Fibroblast of skin of left biceps (primary cell): ENCODE measurements at regions not wholly inside any gene's neighbourhood (a gene's known extent, or its start where the extent isn't known, plus 50 kb on each side); places are given as distances from the start of the nearest gene placed in this dataset.
"Not testable (repeated sequence)": the region's sequence is repeated elsewhere in the genome, so short reads cannot be mapped to it uniquely, and the experiment has no call there.

ENCODE experiments used
- DNase-seq, 2 experiments: peaks; one replicate each; pipeline ENCODE4 v3.0.0-alpha.2; 2013; ENCODE audit warnings: low read depth in 2 of 2

DNA sequence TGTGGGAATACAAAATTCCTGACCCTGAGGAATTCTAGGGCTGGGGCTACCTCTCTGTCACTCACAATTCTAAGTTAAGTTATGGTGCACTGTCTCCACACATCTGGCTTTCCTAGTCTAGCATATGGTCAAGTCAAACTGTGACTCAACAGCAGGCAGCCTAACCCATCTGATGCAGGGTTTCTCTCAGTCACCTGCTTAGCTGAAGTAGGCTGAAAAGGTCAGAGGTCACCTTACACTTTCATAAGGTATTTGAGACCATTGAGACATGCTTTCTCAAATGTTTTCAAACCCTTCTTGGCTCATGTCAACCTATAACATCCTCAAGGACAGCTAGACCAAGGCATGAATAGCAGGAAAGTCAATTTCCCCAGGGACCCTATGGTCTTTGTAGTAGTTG, 196.5 kb upstream of the STK26 start:
- DNase-seq, result no peak

- no peak for DNase-seq
Measured at GRCh38 chrX:131827935-131828334, 195.2 kb upstream of the STK26 start.

- DNase-seq, result no peak
Measured at GRCh38 chrX:131828482-131828881, 194.6 kb upstream of the STK26 start.

DNA sequence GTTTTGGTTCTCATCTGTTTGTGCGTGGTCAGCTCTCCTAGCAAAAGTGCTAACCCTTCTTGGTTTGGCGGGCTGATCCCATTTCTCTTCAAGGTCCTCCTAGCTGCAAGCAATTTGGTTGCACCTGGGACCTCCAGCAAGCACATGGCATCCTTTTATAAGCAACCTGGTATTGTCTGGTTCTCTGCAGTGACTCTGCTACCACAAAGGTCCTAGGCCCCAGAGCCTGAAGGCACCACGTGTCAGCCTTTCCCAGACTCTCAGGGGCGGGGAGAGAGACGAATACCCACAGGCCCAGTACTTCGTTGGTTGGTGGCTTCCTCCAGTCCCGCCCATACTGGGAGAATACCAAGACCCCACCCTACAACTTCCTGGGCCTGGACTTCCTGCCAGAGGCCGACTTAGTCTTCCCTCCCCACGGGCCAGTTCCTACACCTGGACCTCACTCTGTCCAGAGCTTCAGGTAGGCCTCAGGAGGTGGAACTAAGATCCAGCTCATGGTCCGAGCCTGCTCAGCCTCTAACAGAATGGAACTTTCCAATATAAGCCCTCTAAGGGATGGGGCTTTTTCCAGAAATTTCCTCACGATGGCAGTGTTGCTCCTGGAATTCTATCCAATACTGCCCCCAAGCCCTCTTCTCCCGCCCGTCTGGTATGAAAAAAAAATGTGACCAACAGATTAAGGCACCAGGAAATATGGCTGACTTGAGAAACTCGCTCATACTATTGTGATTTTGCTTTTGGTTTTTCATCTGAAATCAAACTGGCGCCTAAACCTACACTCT, 192.5 kb upstream of the STK26 start:
- no peak for DNase-seq

DNA sequence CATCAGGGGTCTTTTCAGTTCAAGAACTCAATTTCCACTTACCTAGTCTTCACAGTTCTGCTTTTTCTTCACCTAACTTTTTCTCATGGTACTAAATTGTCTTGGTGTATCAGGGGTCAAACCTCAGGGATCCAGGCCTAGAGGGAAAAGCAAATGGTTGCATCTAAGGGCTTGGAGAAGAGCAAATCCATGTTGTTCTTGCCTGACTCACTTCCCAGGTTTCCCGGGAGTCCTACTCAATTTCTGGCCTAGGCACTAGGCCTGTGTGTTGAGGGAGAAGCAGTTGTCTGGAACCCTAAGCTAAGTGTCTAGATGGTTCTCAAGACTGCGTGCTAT, 191.9 kb upstream of the STK26 start:
- DNase-seq, result no peak

- DNase-seq, result no peak
Measured at GRCh38 chrX:131836161-131836560, 186.9 kb upstream of the STK26 start.

DNA sequence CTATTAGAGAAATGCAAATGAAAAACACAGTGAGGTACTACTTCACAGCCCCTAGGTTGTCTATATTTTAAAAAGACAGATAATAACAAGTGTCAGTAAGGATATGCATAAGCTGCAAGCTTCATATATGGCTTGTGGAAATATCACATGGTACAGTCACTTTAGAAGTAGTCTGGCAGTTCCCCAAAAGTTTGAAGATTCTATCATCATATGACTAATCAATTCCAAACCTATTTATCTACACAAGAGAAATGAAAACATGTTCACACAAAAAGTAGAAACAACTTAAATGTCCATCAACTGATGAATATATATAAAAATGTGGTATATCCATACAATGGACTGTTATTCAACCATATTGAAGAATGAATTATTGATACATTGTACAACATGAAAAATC, 185.8 kb upstream of the STK26 start:
- no peak for DNase-seq

DNA sequence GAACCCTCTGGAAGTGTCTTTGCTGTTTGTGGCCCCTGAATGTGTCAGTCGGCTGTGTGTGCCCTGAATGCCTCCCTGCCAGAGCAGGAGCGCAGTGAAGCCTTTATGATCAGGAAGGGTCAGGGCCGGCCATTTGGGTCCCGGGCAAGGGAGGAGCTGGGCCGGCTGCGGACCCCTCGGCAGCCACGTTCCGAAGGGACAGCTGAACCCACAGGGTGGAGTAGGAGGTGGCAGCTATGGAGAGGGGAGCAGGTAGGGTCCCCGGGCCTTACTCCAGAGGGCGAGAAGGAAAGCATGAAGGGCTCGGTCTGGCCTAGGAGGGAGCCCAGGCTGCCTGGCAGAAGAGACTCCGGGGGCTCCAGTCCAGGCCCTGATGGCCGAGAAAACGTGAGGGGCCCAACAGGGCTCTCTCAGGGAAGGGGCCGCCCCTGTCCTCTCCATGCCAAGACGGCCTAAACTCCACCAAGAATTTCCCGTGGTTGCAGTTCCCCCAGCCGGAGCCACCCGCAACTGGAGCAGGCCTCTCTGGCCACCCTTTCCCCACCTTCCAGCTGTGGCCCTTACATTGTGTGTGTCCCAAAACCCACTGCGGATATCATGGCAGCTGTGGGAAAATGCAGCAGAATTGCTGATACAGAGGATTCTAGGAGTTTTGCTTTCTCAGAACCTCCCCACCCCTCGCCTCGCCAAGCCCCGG, 182.2 kb upstream of the STK26 start:
- DNase-seq, result no peak

- no peak for DNase-seq
Measured at GRCh38 chrX:131841496-131842437, 181.3 kb upstream of the STK26 start.

DNA sequence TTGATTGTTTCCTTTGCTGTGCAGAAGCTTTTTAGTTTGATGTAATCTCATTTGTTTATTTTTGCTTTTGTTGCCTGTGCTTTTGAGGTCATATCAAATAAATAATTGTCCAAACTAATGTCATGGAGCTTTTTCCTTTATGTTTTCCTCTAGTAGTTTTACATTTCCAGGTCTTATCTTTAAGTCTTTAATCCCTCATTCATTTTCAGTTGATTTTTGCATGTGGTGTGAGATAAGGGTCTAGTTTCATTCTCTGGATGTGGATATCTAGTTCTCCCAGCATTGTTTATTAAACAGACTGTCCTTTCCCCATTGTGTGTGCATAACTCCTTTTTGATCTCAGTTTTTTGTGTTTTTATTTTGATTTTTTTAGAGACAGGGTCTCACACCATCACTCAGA, 179.1 kb upstream of the STK26 start:
- no peak for DNase-seq

GRCh38 chrX:131845201-131845600, 177.9 kb upstream of the STK26 start:
- DNase-seq, result no peak

DNA sequence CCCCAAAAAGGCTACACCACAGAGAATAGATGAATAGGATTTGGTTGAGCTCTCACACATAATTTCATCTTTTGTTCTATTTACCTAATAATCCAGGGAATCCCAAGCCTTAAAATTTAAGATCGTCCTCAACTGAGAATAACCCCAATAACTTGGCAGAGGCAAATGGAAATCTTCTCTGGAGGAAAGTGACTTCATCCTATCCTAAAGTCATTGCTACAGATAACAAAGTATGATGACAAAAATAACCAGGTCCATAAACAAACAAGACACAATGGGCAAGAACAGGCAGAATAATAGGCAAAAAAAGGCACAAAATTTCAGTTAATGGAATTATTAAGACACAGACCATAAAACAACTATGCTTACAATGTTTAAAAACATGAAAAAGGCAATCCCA, 177.3 kb upstream of the STK26 start:
- DNase-seq, result no peak

DNA sequence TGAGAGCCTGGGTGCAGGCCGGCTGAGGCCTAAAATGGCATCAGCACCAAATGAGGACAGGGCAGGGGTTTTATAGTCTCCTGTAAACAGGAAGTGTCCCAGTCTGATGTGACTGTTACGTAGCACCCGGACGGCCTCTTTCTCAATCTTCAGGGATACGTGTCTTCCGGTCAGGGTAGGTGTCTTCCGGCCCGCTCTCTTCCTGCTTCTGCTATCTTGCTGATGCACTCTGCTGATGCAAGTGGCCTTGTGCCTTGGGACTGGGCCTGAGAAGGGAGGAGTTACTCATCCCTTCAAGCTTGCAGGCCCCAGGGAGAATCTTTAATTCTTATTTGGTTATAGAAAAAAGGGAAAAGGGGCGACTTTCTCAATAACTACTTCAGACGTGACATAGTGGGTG, 172.1 kb upstream of the STK26 start:
- DNase-seq, result not testable (repeated sequence)

- no peak for DNase-seq
Measured at GRCh38 chrX:131853440-131853839, 169.7 kb upstream of the STK26 start.

GRCh38 chrX:131854581-131854980, 168.5 kb upstream of the STK26 start:
- DNase-seq, result no peak

- DNase-seq, result no peak
Measured at GRCh38 chrX:131861088-131861787, 161.9 kb upstream of the STK26 start.

GRCh38 chrX:131862321-131862720, 160.8 kb upstream of the STK26 start:
- DNase-seq, result no peak

- DNase-seq, result no peak
Measured at GRCh38 chrX:131869182-131869581, 153.9 kb upstream of the STK26 start.

DNA sequence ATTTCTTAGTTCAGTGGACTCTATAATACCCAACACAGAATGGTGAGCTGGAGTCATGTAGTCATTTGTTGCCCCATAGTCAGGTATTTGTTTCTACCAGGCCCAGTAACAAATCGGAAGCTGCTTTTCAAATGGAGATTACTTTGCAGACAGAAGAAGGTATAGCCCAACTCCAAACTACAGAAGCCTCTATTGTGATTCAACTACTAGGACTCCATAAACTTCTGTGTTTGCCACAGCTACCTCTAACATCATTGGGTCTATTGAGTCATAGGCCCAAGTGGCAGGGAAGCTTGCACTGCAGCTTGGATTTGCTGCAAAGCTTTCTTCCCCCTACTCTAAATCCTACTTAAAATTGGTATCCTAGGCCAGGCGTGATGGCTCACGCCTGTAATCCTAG, 148.8 kb upstream of the STK26 start:
- DNase-seq, result no peak

- not testable (repeated sequence) for DNase-seq
Measured at GRCh38 chrX:131875827-131876226, 147.3 kb upstream of the STK26 start.

- no peak for DNase-seq
Measured at GRCh38 chrX:131881194-131881593, 141.9 kb upstream of the STK26 start.

DNA sequence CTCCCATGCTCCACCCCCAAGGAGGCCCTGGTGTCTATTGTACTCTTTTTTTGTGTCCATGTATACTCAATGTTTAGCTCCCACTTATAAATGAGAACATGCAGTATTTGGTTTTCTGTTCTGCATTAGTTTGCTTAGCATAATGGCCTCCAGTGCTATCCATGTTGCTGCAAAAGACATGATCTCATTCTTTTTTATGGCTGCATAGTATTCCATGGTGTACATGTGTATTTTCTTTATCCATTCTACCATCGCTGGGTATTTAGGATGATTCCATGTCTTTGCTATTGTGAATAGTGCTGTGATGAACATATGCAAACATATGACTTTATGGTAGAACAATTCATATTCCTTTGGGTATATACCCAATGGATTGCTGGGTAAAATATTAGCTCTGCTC, 138.1 kb upstream of the STK26 start:
- not testable (repeated sequence) for DNase-seq
